Activated effector memory CD4-positive, alpha-beta T cell treated with anti-CD3 and anti-CD28 coated beads, Interleukin-2, amount 50 U/mL, for 16 hours (primary cell): ENCODE measurements at regions not wholly inside any gene's neighbourhood (a gene's known extent, or its start where the extent isn't known, plus 50 kb on each side); places are given as distances from the start of the nearest gene placed in this dataset.
A peak's percentile ranks its signal among the peaks of the same experiment; 100 is the strongest.

ENCODE experiments used
- DNase-seq: peaks from one replicate; pipeline ENCODE4 v3.0.0-alpha.2; 2020

DNA sequence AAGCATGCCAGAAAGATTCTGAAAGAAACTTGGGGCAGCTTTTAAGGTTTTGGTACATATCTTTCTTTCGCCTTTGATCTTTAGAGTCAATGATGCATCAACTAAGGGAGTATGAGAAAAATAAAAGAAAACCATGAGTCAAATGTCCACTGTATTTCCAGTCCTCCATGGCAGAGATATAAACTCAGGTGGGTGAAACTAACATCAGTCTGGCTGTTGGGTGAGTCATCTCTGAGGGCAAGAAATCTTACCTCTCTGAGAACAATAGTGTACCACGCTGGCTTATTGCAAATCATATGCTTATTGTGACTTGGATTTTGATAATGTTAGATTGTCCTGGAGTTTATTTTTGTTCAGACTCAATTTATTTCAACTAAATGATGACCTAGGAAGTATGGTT is 521.0 kb downstream of the PLCL1 start:
- DNase-seq = no peak

DNA sequence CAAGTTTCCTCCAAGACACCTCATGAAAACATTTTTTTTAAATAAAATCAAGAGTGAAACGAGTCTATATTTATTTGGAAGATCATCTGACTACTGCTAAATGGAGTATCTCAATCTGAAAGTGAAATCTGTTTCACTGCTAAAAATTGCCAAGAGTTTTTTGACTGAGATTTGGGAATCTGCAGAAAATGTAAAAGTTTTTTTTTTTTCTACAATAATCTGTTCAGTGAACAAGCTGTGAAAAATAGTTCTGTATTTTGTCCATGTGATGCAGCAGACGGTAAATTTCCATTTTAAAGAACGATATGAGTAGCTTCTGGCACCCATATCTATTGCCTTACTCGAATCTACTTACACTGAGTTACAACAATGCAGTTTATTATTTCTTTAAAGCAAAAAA is 519.7 kb downstream of the PLCL1 start:
- no peak for DNase-seq

DNA sequence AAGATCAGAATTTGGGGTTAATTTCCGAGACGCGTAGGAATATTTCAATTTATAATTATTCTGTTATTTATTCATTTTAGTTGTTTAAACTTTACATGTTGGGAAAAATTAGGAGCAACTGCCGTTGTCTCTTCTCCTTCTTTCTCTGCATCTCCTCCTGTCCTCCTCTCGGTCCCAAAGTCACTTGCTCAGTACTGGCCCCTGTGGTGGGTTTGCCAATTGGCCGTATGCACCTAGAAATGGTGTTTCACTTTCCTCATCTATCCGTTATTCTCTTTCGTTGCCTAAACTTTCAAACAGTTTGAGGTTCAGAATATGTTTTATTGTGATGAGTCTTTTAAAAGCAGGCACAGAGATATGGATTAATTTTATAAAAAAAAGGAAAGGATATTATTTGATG is 517.9 kb downstream of the PLCL1 start:
- no peak for DNase-seq

DNA sequence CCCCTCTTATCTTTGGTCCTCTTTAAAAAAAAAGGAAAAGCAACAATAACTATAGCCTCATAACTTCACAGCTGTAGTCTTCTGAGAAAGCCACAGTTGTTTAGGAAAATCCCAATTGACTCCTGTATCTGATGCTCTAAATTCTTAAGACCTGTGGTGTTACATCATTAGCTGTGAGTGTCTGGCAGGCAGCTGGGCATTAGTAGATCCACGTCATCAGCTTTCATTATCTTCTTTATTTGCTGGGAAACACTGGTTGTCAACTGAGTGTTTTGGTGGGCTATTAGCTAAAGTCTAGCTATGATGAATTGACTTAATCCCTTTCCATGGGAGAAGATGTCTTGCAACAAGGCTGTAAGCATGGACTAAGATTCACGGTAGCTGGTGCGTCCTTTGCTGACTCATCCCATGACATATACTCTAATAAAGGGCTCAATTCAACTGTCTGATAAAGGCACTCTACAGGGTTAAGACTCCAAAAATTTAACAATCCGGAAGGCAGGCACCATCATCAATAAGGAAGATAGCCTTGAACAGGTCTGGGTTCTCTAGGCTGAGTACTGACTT is 517.2 kb downstream of the PLCL1 start:
- DNase-seq = no peak

DNA sequence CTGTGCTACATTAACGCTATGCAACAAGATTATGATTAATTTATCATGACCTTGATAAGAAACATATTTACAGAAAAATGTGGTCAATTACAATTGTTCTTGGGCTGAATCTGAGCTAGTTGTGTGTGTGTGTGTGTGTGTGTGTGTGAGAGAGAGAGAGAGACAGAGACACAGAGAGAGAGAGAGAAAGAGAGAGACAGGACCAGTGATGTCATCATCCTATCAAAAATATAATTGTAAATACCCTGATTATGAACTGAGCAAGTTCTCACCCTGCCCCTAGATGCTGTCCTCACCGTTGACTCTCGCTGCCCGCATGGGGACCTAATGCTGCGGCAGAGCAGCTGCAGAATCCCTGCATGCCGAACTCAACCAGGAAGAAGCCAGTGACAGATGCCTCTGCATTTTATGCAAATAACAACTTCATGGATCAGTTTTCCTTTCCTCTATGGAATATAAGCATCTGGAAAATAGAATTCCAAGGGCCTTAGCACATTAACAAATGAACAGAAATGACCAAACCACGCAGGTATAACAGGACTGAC is 512.5 kb downstream of the PLCL1 start:
- DNase-seq = no peak

DNA sequence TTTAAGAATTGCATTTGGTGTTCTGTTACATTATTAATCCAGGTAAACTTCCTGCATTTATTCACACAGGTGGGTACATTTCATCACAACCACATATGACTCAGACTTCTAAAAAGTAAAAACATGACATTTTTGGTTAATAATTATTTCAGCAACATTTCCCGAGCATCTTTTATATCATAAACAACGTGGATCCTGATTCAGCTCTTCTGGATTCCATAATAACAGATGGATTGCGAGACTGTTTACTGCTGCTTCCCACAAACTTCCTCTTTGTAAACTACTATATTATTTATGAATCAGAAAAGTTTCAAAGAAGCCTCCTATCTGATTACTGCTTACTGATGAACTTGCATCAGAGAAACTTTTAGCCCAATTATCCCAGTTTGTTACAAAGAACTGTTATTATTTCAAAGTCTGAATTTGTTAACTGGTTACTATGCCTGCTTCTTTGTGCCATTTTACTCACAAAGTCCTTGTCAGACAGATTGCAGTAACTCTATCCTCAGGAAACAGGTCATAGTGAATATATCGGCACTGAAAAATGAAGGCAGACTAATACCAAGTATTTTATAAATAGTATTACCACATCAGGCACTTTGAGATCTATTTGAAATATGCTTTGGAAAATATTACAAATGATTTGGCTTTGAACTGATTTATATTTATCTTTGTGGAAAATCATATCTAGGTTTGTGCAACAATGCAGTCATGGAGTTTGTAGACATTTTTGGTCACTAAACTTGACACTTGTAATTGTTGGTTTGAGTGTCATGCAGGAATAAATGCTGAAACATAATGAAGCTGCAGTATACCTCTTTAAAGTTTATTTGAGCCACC is 511.6 kb downstream of the PLCL1 start:
- DNase-seq = no peak

DNA sequence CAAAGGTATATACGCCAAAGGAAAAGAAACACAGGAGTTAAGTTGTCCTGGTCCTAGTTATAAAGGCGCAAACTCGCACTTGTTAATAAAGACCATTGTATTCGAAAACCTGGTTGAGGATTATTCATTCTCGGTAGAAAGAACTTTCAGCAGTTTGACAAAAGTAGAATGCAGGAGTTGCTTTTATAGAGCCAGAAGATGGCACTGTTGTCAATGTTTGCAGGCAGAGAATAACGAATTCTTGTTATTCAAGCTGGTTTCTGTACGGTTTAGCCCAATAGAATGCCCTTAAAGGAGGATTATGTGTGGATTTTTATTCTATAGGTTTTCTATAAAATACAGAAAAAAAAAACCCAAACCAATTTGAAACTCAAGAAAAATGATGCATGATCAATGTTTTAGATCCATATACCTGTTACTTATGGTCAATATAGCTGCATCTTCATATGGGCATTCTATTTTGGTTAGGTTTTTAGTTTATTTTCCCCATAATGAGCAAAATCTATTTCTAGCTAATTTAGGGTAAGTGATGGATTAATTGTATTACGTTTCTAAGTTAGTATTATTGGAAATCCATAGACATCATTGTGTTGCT is 510.3 kb downstream of the PLCL1 start:
- DNase-seq = no peak

DNA sequence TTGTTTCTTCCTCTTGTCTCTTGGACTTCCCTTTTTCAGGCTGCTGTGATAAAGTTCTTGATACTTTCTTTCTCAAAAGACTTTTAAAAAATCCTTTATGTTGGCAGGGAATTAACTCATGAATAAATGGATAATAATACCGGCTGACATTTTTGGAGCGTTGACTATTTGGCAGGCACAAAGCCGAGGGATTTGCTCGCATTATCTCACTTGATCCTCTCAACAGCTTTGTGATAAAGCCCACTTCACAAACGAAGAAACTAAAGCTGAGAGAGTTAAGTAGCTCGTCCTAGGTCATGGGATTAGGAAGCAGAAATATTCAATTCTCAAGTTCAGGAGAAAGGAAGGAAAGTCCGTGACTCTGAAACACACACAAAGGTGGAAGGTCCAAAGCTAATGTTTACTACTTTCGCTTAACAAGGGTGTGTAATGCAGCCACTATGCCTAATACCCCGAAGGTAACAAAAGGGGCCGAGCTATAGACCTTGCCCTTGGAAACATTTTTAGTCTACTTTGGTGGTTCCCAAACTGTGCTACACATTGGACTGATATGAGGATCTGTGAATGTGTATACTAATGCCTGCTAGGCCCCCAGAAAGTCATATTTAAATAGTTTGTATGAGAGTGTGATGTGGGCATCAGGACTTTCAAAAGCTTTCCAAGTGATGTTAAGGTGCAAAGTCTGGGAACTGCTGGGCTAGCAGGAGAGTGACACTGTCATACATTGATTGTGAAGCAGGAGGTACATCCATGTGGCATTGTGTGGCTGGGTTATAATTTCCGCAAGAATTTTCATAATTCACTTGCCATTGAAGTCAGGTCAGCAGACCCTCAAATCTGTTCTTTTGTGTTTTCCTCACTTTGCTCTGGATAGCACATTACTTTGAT is 508.4 kb downstream of the PLCL1 start:
- DNase-seq = no peak

DNA sequence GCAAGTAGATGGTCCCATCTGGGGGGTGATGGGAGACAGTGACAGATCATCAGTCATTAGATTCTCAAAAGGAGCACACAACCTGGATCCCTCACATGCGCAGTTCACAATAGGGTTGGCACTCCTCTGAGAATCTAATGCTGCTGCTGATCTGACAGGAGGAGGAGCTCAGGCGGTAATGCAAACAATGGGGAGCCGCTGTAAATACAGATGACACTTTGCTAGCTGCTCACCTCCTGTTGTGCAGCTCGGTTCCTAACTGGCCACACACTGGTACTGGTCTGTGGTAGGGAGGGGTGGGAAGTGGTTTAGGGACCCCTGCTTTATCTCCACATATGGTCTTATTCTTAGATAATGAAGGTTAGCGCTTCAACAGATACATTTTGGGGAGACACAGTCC is 506.6 kb downstream of the PLCL1 start:
- DNase-seq = no peak

DNA sequence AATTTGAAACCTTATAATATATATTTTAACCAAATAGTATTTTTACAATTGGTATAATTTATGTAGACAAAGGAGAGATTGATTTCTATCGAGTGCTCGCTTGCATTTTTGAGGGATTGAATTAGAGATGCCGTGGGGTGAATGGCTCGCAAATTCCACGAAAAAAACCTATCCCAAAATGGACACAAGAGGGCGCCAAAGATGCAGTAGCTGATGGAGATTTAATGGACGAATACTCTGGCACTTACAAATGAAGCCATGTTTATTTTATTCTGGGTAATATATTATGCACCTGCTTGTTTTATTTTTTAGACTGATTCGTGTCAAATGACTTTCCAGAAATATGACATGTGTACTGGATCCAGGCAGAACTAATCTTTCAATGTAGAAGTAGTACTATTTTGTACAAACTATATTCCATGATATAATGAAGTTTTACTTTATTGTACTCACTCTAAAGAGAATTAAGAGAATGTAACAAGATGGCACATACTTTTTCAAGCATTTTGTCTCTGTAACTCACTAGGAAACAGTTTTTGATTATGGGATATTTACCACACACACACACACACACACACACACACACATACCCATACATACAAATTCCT is 505.4 kb downstream of the PLCL1 start:
- DNase-seq = peak; percentile 78

DNA sequence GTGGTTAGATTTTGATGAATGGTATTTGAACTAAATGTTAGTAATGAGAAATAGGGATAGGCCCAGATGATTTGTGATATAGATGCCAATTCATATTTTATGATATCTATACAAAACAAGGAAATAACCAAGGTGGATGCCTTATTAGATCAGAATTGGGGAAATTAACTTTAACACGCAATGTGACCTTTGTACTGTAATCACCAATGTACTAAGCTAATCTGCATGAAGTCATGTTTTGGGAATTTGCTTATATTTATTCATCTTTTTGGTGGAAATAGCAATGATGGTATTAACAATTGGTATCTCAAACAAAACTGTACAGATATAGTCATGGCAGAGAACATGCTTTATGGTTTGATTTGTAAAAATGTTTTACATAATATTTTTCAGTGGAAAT is 504.7 kb downstream of the PLCL1 start:
- DNase-seq = no peak

DNA sequence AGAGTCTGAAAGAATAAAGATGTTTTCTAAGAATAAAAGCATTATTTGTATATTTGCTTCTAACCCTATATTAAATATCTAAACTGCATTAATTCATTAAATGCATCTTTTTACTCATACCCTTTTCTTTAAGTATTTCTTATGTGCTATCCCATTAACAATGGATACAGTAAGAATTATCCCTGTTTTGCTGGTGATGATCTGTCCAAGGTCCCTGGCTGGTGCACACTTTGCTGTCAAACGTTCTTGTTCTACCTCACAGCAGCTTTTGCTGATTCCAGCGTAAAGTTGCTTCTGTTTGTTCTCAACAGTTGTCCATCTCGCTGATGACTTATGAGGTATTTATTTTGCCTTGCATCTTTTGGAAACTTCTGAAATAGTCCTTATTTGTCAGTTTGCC is 504.0 kb downstream of the PLCL1 start:
- no peak for DNase-seq

DNA sequence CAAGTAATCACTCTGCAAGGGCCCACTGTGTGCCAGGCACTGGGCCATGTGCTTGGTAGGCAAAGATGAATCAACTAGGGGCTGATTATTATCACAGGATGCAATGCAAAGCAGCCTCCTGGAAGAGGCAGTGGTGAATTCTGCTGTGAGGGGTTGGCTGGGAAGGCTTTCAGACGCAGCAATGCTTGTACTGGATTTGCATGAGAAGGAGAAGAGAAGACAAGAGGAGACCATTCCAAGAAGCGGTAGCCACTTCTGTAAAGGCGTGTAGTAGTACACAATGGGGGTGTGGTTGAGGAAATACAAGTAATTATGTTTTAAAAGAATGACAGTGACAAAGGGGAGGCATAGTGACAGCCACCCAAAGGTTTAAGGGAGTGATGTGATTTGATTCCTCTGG is 502.7 kb downstream of the PLCL1 start:
- DNase-seq = no peak

DNA sequence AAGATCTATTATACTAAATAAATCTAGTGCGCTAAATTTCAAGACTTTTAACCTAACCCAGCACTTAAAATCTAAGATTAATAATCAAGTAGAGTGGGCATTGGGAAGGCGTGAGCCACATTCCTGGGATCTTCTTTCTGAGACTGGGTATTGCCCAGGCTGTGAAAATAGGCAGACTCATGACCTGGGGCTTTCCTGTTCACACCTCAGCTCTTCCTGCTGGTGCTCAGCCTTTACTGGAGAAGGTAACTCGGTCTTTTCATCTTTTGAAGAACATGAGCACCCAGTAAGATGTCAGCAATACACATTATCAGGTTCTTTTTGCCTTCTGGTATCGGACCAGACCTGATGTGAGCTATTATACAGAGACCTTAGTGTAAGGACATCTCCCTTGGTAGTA is 500.5 kb downstream of the PLCL1 start:
- no peak for DNase-seq

DNA sequence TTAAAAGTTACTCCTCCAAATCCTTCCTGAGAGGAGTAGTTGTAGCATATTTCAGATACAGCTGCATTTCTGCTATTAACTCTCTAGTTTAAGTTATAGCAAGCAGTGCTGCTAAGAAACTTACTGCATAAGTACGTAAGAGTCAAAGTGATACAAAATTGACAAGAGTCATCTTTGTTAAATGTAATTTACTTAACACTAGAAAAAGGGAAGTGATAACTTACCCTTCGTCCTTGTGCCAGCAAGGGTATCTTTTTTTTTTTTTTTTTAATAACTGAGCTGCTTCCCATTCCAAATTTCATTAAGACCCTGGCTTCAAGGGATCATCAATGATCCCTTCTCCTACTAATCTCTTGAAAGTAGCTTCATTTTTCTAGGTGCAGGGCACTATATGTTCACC is 493.0 kb downstream of the PLCL1 start:
- DNase-seq = no peak

DNA sequence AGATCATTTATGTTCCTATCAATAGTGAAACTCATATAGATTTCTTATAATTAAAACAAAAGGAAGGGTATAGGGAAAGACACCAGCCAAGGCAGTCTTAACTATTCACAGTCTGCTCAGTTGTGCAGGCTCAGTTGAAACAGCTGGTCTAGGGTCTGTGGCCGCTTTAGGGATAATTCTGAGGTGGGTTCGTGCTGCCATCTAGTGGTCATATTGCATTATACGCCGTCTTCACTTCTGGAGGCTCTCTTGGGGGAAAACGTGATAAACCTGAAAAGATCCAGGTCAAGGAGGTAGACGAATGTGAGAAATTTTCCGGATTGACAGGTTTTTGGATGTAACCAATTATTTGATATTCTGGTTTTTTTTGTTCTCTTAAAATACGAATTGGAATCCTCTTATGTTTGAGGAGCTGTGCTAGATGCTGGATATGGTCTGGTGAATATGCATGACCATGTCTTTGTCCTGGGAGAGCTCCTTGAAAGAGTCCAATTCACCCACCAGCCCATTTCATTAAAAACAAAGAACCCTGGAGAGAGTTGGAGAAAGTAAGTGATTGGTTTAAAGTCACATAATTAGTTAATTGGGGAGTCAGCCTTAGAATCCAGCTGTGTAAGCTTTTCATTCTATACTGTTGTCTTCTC is 492.4 kb downstream of the PLCL1 start:
- DNase-seq = peak; percentile 82

DNA sequence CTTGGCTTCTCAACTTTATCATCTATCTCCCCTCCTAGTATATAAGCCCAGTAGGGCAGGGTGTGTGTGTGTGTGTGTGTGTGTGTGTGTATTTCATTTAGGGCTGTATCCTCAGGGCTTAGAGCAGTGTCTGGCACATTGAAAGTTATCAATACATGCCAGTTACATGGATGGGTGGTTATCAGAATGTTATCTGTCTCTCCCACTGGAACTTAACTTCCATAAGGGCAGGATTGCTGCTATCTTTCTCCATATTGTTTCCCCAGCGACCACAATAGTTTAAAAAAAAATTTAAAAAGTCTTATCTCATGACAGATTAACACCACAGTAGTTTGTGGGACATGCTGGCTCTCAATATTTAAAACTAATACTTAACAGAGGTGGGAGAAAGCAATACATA is 488.9 kb downstream of the PLCL1 start:
- no peak for DNase-seq

DNA sequence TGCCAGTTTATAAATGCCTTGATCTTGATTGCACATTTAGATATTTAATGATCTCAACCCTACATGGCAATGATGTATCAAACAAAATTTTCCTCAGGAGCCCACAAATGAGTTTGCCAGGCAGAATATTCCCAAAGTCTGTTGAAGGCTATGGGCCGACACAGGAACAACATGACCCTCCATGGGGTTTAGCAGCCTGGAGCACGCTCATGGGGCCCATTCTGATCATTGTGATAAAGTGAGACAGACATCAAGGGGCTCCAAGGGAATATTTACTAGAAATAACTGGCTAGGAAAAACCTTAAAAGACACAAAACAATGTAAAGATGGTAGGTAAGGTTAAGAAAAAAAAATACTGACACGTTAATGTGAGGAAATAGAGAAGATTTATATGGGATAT is 485.4 kb downstream of the PLCL1 start:
- no peak for DNase-seq

DNA sequence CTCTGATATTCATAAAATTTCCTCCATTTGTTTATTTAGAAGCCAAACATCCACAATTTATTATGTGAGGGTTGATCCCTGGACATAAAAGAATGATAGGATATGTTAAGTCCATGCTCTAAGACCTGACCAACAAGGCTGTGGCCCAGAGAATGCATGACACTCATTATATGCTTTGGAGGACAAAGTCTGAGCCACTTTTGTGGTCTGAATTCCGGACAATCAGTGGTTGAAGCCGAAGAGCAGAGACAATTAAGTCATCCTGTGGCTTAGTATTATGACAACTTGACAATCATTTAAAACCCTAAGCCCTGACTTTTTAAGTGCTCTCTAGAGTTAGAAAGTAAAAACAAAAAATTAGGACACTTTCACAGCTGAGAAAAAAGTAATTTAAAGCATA is 483.3 kb downstream of the PLCL1 start:
- no peak for DNase-seq

DNA sequence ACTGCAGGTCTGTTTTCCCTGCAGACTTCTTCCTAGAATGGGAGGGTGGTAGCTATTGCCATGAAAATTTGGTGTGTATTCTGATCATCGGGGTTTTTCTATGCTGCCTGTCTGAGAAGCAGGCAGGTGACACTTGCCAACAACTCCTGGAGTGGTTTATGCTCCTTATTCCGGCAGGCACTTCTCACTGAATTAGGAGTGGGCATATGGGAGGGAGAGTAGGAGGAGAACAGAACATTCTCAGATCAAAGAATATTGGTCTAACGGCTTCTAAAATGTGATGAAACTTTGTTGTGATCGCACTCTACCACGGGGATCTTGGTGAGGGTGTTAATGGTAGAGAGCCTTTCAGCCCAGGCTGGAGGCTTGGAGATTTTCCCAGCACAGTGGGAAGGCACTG is 480.8 kb downstream of the PLCL1 start:
- no peak for DNase-seq

DNA sequence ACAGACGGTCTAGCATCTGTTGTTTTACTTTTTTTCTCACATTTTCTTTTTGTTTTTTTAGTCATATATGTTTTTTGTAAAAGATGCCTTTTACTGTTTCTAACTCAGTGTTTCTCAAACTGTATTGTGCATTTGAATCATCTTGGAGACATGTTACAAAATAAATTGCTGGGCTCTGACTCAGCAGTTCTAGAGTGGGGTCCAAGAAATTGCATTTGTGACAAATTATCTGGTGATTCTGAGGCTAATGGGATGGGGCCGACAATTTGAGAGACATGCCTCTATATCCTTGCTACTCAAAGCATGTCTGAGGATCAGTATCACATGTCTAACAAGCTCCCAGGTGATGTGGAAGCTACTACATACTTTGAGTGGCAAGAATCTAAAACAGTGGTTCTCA is 478.8 kb downstream of the PLCL1 start:
- no peak for DNase-seq

DNA sequence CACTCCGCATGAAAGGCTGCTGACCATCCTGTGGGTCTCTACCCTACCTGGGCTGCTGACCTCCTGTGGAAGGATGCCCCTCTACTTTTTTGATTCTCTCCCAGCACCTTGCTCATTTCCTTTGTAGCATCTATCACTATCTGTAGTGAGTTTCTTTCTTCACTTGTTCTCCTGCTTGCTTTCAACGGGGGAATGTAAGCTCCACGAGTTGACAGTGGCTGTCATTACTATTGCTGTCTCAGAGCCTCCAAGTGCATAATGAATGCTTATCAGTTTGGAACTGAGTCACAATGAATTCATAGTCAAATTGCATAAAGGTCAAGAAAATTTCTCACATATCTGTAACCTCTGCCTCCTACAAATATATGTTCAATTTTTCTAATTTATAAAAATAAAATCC is 477.7 kb downstream of the PLCL1 start:
- no peak for DNase-seq
